Fibroblast of lung (primary cell): ENCODE measurements at regions not wholly inside any gene's neighbourhood (a gene's known extent, or its start where the extent isn't known, plus 50 kb on each side); places are given as distances from the start of the nearest gene placed in this dataset.

Experiments
- CTCF ChIP-seq, 2 donors: IDR thresholded peaks in 1 of 2; conservative IDR thresholded peaks in 1 of 2; 1 replicate in 1 of 2; 2 replicates in 1 of 2; pipeline ENCODE4 v1.5.1; 2011 to 2012; ENCODE audit warnings: low read length in 2 of 2, control low read depth in 1 of 2, inconsistent platforms in 1 of 2, low read depth in 1 of 2, mild to moderate bottlenecking in 1 of 2
- EZH2 ChIP-seq: IDR thresholded peaks from 2 replicates; pipeline ENCODE4 v1.5.1; 2012; ENCODE audit warnings: low read length, control low read depth, mild to moderate bottlenecking; ENCODE audit errors: missing control alignments

DNA sequence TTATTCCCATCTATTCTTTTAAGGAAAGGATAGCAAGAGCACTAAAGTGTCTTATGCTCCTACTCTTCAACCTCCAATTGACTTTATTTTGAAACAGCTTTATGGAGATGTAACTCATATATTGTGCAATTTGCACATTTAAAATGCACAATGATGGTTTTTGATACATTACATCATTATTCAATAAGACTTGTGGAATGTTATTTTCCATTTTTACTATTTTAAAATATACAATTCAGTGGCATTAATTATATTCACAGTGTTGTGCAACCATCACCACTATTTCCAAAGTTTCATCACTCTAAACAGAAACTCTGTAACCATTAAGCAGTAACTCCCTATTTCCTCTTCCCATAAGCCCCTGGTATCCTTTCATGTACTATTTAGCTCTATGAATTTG, 489.8 kb downstream of the NEBL start:
- no peak for TF ChIP-seq CTCF (conservative IDR thresholded peaks at IDR 0.05 in 1 of 2, IDR thresholded peaks at IDR 0.05 in 1 of 2; ENCODE audit: low read depth in 1 of 2, low read length in 2 of 2)
- no peak for TF ChIP-seq EZH2
